Kidney (tissue), 13 donors: ENCODE measurements at regions not wholly inside any gene's neighbourhood (a gene's known extent, or its start where the extent isn't known, plus 50 kb on each side); places are given as distances from the start of the nearest gene placed in this dataset.
A peak's percentile ranks its signal among the peaks of the same experiment; 100 is the strongest.

Source experiments
- DNase-seq, 5 donors: peaks; one replicate each; pipeline ENCODE4 v3.0.0-alpha.2; 2013 to 2020
- FAIRE-seq: peaks from 2 replicates; lab custom pipeline; 2012; peaks lifted over from hg19 to GRCh38; lab: Jason Lieb, UNC
- H3K27ac ChIP-seq, 2 donors: one replicate each; pipeline ENCODE4 v1.7.0; 2013; ENCODE audit warnings: low read depth in 2 of 2, low read length in 2 of 2, inconsistent platforms in 1 of 2
- H3K27me3 ChIP-seq: one replicate; pipeline ENCODE4 v1.7.1; 2013; ENCODE audit warnings: low read length, inconsistent platforms; ENCODE audit not compliant: control insufficient read depth, insufficient read depth
- H3K36me3 ChIP-seq, 3 donors: one replicate each; pipeline versions ENCODE4 v1.7.0 to v1.7.1; 2013; ENCODE audit warnings: low read length in 3 of 3, control low read depth in 1 of 3, inconsistent platforms in 1 of 3; ENCODE audit not compliant: insufficient read depth in 3 of 3, control insufficient read depth in 2 of 3
- H3K4me1 ChIP-seq, 3 donors: one replicate each; pipeline versions ENCODE4 v1.7.0 to v1.7.1; 2013; ENCODE audit warnings: low read length in 3 of 3, inconsistent platforms in 1 of 3, low read depth in 1 of 3; ENCODE audit not compliant: control insufficient read depth in 2 of 3, insufficient read depth in 2 of 3
- H3K4me3 ChIP-seq, 3 donors: one replicate each; pipeline versions ENCODE4 v1.7.0 to v1.8.1; 2013; ENCODE audit warnings: low read length in 3 of 3, control low read depth in 1 of 3, inconsistent platforms in 1 of 3
- H3K9ac ChIP-seq, 3 donors: one replicate each; pipeline versions ENCODE4 v1.7.0 to v1.7.1; 2013; ENCODE audit warnings: low read length in 3 of 3, control low read depth in 1 of 3, inconsistent platforms in 1 of 3
- H3K9me3 ChIP-seq, 3 donors: one replicate each; pipeline versions ENCODE4 v1.7.0 to v1.7.1; 2013; ENCODE audit warnings: low read length in 3 of 3, control low read depth in 1 of 3, inconsistent platforms in 1 of 3; ENCODE audit not compliant: control insufficient read depth in 2 of 3, insufficient read depth in 1 of 3
- CTCF ChIP-seq: IDR thresholded peaks from 3 replicates; pipeline ENCODE4 v1.5.1; 2012; ENCODE audit warnings: mild to moderate bottlenecking, moderate library complexity, borderline replicate concordance; ENCODE audit not compliant: insufficient read depth; ENCODE audit errors: extremely low read depth
- intact Hi-C: fragments of 100-400 bp; cut with DNase I; formaldehyde crosslinking; loops from one replicate; pipeline ENCODE4 v1.11.1; 2022
- donor health status: control.
- donor health status: control.
- donor health status: control.
- donor health status: control.
- donor health status: control.
- donor health status: DM: yes; HTN: yes; CAD: no.
- donor health status: Normal renal cell carcinoma (clear cell type).

- no peaks in the 10 kb centered on the region for H3K4me1 ChIP-seq
- H3K9ac ChIP-seq = no peak overlapping the region
- FAIRE-seq = peak; percentile 53
- TF ChIP-seq CTCF = peak; percentile 46
- no peaks in the 10 kb centered on the region for H3K36me3 ChIP-seq
- H3K27ac ChIP-seq = no peak overlapping the region
- no peaks in the 10 kb centered on the region for H3K27me3 ChIP-seq
- no peaks in the 10 kb centered on the region for H3K9me3 ChIP-seq
- peak in 2 of 5 donors; percentile 57 to 70 for DNase-seq
- no peak overlapping the region for H3K4me3 ChIP-seq
- intact Hi-C loops = no loop called here
These were observed 74.2 kb upstream of the PROK2 start for GRCh38 chr3:71859123-71859519.

GRCh38 chr3:71858503-71859122, 73.7 kb upstream of the PROK2 start:
- H3K9ac ChIP-seq = no peak overlapping the region
- no peak for FAIRE-seq
- no peaks in the 10 kb centered on the region for H3K4me1 ChIP-seq
- H3K4me3 ChIP-seq = no peak overlapping the region
- H3K27me3 ChIP-seq = no peaks in the 10 kb centered on the region
- no peaks in the 10 kb centered on the region for H3K9me3 ChIP-seq
- no peak for TF ChIP-seq CTCF
- DNase-seq = peak in 4 of 5 donors; percentile 61 to 73 (median 64)
- H3K27ac ChIP-seq = no peak overlapping the region
- H3K36me3 ChIP-seq = no peaks in the 10 kb centered on the region
- intact Hi-C loops = no loop called here

GRCh38 chr3:71857956-71858355, 73.0 kb upstream of the PROK2 start:
- Histone ChIP-seq H3K4me1 (no peaks in the 10 kb centered on the region), H3K9ac (no peak overlapping the region), H3K36me3 (no peaks in the 10 kb centered on the region), H3K4me3 (no peak overlapping the region), H3K9me3 (no peaks in the 10 kb centered on the region), H3K27ac (no peak overlapping the region), H3K27me3 (no peaks in the 10 kb centered on the region)
- DNase-seq (no peak), FAIRE-seq (no peak)
- intact Hi-C loops = no loop called here
- TF ChIP-seq CTCF = no peak

- Histone ChIP-seq H3K4me1 (no peaks in the 10 kb centered on the region), H3K9ac (no peak overlapping the region), H3K36me3 (no peaks in the 10 kb centered on the region), H3K27ac (no peak overlapping the region), H3K9me3 (no peaks in the 10 kb centered on the region), H3K27me3 (no peaks in the 10 kb centered on the region), H3K4me3 (no peak overlapping the region)
- no peak for TF ChIP-seq CTCF
- DNase-seq (no peak), FAIRE-seq (no peak)
- intact Hi-C loops = no loop called here
These were observed 69.8 kb upstream of the PROK2 start for GRCh38 chr3:71854706-71855105.
